ENCODE measurements at regions not wholly inside any gene's neighbourhood (a gene's known extent, or its start where the extent isn't known, plus 50 kb on each side); places are given as distances from the start of the nearest gene placed in this dataset.
"Not testable (repeated sequence)": the region's sequence is repeated elsewhere in the genome, so short reads cannot be mapped to it uniquely, and the experiment has no call there.

GRCh38 chr2:111529022-111529421 lies 355.0 kb downstream of the ANAPC1 start:
- TF ChIP-seq POLR2AphosphoS5, EP300, POLR2A (IDR thresholded peaks at IDR 0.05): not testable (repeated sequence)
- TF ChIP-seq, protein P1, sequence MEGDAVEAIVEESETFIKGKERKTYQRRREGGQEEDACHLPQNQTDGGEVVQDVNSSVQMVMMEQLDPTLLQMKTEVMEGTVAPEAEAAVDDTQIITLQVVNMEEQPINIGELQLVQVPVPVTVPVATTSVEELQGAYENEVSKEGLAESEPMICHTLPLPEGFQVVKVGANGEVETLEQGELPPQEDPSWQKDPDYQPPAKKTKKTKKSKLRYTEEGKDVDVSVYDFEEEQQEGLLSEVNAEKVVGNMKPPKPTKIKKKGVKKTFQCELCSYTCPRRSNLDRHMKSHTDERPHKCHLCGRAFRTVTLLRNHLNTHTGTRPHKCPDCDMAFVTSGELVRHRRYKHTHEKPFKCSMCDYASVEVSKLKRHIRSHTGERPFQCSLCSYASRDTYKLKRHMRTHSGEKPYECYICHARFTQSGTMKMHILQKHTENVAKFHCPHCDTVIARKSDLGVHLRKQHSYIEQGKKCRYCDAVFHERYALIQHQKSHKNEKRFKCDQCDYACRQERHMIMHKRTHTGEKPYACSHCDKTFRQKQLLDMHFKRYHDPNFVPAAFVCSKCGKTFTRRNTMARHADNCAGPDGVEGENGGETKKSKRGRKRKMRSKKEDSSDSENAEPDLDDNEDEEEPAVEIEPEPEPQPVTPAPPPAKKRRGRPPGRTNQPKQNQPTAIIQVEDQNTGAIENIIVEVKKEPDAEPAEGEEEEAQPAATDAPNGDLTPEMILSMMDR (IDR thresholded peaks at IDR 0.05): not testable (repeated sequence)

All from stomach (tissue), 4 donors.